ENCODE measurements at regions not wholly inside any gene's neighbourhood (a gene's known extent, or its start where the extent isn't known, plus 50 kb on each side); places are given as distances from the start of the nearest gene placed in this dataset.

DNA sequence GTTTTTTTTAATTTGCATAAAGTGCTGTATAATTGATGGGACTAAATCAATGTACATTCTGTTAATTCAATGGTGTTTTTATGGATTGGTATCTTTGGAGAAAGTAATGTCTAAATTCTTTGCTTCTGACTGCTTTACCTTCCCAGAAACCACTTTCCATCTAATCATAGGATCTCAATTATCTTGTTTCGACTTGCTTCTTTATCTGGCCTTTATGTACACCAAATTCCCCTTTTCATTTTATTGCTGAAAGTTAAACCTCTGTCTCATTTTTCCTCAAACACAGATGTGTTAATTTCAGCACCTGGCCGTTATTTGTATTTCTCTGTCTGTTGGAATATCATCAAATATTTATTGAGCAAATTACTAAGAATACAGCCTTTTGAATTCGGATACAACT, 287.3 kb upstream of the GBE1 start:
- TF ChIP-seq, protein P1, sequence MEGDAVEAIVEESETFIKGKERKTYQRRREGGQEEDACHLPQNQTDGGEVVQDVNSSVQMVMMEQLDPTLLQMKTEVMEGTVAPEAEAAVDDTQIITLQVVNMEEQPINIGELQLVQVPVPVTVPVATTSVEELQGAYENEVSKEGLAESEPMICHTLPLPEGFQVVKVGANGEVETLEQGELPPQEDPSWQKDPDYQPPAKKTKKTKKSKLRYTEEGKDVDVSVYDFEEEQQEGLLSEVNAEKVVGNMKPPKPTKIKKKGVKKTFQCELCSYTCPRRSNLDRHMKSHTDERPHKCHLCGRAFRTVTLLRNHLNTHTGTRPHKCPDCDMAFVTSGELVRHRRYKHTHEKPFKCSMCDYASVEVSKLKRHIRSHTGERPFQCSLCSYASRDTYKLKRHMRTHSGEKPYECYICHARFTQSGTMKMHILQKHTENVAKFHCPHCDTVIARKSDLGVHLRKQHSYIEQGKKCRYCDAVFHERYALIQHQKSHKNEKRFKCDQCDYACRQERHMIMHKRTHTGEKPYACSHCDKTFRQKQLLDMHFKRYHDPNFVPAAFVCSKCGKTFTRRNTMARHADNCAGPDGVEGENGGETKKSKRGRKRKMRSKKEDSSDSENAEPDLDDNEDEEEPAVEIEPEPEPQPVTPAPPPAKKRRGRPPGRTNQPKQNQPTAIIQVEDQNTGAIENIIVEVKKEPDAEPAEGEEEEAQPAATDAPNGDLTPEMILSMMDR (IDR thresholded peaks at IDR 0.05), result no peak
- no peak for TF ChIP-seq POLR2A (IDR thresholded peaks at IDR 0.05)

Measured in Peyer's patch (tissue), 4 donors.